Ovary (tissue), 3 donors: ENCODE measurements at regions not wholly inside any gene's neighbourhood (a gene's known extent, or its start where the extent isn't known, plus 50 kb on each side); places are given as distances from the start of the nearest gene placed in this dataset.

ENCODE experiments used
- EP300 ChIP-seq: sonication (generic); formaldehyde crosslinking; IDR thresholded peaks from one replicate; pipeline ENCODE4 v1.6.1; 2017; ENCODE audit warnings: antibody characterized with exemption
- TF ChIP-seq, protein P1 (sequence below), 3 donors: fragments of 450-650 bp in 2 of 3; fragments of 200-600 bp in 1 of 3; IDR thresholded peaks; one replicate each; pipeline versions ENCODE4 v1.5.1 to v1.8.0; 2016 to 2022; ENCODE audit warnings: antibody characterized with exemption in 3 of 3, mild to moderate bottlenecking in 1 of 3
- donor health status: DM: no; HTN: no; CAD: no.

DNA sequence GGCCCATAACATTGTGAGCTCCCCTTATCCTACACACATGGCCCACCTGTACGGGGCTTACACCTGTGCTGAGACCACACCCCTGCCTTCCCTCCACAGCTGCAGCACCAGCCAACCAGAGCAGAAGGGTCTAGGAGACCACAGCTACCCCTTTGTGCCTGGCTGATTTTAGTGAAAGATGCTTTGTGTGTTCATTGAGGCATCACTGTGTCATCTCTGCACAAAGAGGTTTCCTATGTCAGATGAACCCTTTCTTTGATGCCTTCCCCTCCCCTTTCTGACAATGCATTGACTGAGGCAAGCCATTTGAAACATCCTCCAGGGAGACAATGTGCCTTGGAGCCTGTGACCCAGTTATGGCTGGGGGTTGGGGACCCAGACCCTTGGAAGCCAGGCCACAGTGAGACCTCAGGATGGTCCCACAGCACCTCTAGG, 54.9 kb upstream of the SLC7A14 start:
- TF ChIP-seq, protein P1, sequence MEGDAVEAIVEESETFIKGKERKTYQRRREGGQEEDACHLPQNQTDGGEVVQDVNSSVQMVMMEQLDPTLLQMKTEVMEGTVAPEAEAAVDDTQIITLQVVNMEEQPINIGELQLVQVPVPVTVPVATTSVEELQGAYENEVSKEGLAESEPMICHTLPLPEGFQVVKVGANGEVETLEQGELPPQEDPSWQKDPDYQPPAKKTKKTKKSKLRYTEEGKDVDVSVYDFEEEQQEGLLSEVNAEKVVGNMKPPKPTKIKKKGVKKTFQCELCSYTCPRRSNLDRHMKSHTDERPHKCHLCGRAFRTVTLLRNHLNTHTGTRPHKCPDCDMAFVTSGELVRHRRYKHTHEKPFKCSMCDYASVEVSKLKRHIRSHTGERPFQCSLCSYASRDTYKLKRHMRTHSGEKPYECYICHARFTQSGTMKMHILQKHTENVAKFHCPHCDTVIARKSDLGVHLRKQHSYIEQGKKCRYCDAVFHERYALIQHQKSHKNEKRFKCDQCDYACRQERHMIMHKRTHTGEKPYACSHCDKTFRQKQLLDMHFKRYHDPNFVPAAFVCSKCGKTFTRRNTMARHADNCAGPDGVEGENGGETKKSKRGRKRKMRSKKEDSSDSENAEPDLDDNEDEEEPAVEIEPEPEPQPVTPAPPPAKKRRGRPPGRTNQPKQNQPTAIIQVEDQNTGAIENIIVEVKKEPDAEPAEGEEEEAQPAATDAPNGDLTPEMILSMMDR (IDR thresholded peaks at IDR 0.05) = no peak
- TF ChIP-seq EP300 = no peak
